ENCODE measurements at regions not wholly inside any gene's neighbourhood (a gene's known extent, or its start where the extent isn't known, plus 50 kb on each side); places are given as distances from the start of the nearest gene placed in this dataset.

DNA sequence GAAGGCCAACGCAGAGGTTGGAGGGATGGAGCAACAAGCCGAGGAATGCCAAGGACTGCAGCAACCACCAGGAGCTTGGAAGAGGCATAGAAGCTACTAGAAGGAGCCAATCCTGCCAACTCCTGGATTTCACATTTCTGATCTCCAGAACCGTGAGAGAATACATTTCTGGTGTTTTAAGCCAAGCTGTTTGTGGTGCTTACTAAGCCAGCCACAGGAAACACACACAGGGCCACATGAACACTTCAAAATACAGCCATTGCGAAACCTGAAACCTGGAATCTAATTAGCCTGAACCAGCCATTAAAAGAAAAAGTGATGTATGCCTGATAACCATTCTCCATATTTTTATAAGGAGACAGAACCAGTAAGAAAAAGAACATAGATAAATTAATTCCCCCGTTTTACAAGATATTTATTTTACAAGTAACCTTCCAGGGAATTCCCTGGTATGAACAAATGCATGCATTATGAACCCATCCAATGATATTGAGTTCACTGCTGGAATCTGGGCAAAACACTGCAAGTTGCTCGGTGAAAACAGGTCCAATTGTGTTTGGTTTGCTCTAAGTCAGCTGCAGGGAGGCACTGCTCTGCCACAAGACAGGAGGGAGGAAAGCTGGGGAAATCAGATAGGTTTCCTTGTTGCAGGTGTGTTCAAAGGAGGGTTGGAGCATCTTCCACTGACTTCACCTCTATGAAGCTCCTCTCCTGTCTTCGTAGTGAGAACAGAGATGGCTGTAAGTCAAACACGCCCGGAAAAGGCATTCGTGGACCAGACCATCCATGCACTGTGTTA is 70.2 kb downstream of the ETS2 start:
- no peak for TF ChIP-seq POLR2A (IDR thresholded peaks at IDR 0.05)
- TF ChIP-seq, protein P1, sequence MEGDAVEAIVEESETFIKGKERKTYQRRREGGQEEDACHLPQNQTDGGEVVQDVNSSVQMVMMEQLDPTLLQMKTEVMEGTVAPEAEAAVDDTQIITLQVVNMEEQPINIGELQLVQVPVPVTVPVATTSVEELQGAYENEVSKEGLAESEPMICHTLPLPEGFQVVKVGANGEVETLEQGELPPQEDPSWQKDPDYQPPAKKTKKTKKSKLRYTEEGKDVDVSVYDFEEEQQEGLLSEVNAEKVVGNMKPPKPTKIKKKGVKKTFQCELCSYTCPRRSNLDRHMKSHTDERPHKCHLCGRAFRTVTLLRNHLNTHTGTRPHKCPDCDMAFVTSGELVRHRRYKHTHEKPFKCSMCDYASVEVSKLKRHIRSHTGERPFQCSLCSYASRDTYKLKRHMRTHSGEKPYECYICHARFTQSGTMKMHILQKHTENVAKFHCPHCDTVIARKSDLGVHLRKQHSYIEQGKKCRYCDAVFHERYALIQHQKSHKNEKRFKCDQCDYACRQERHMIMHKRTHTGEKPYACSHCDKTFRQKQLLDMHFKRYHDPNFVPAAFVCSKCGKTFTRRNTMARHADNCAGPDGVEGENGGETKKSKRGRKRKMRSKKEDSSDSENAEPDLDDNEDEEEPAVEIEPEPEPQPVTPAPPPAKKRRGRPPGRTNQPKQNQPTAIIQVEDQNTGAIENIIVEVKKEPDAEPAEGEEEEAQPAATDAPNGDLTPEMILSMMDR (IDR thresholded peaks at IDR 0.05): no peak
